Upper lobe of left lung (tissue), 6 donors: ENCODE measurements at regions not wholly inside any gene's neighbourhood (a gene's known extent, or its start where the extent isn't known, plus 50 kb on each side); places are given as distances from the start of the nearest gene placed in this dataset.
"Not testable (repeated sequence)": the region's sequence is repeated elsewhere in the genome, so short reads cannot be mapped to it uniquely, and the experiment has no call there.

ENCODE experiments used
- ATAC-seq, 2 donors: fragments of 200-7000 bp; cut with Tn5 transposase; one replicate each; pipeline ENCODE4 v1.9.1; 2022; ENCODE audit warnings: mild to moderate bottlenecking in 2 of 2, moderate library complexity in 2 of 2; ENCODE audit not compliant: low FRiP score in 2 of 2
- DNase-seq, 2 donors: peaks; one replicate each; pipeline ENCODE4 v3.0.0-alpha.2; 2019 to 2020
- H3K27ac ChIP-seq, 4 donors: fragments of 200-600 bp; sonication (generic); one replicate each; pipeline ENCODE4 v1.5.1; 2016 to 2019
- H3K27me3 ChIP-seq, 4 donors: fragments of 200-600 bp; sonication (generic); one replicate each; pipeline ENCODE4 v1.5.1; 2017 to 2019
- H3K36me3 ChIP-seq, 4 donors: fragments of 200-600 bp; sonication (generic); one replicate each; pipeline ENCODE4 v1.5.1; 2016 to 2019
- H3K4me1 ChIP-seq, 4 donors: fragments of 200-600 bp; sonication (generic); one replicate each; pipeline ENCODE4 v1.5.1; 2018 to 2019
- H3K4me3 ChIP-seq, 4 donors: fragments of 200-600 bp; sonication (generic); one replicate each; pipeline ENCODE4 v1.5.1; 2017 to 2019; ENCODE audit warnings: mild to moderate bottlenecking in 2 of 4, moderate library complexity in 1 of 4
- H3K9me3 ChIP-seq, 4 donors: fragments of 200-600 bp; sonication (generic); one replicate each; pipeline ENCODE4 v1.5.1; 2018 to 2019
- CTCF ChIP-seq, 6 experiments: fragments of 450-650 bp in 4 of 6; fragments of 200-600 bp in 2 of 6; sonication (generic) in 2 of 6; IDR thresholded peaks; one replicate each; pipeline ENCODE4 v1.5.1; 2016 to 2019; ENCODE audit warnings: antibody characterized with exemption in 6 of 6
- EP300 ChIP-seq, 4 donors: sonication (generic); formaldehyde crosslinking; IDR thresholded peaks; one replicate each; pipeline ENCODE4 v1.5.1; 2017; ENCODE audit warnings: antibody characterized with exemption in 4 of 4, control low read depth in 2 of 4
- POLR2A ChIP-seq, 4 donors: fragments of 450-650 bp; IDR thresholded peaks; one replicate each; pipeline ENCODE4 v1.5.1; 2016 to 2017; ENCODE audit warnings: antibody characterized with exemption in 4 of 4, mild to moderate bottlenecking in 2 of 4
- POLR2AphosphoS5 ChIP-seq, 2 donors: sonication (generic); formaldehyde crosslinking; IDR thresholded peaks; one replicate each; pipeline ENCODE4 v1.5.1; 2017; ENCODE audit warnings: antibody characterized with exemption in 2 of 2
- WGBS, 2 donors: methylation state at CpG; one replicate each; pipeline ENCODE4 v1.1.5; 2017 to 2018; 5-methylcytosine and 5-hydroxymethylcytosine counted together
- donor health status: DM: no; HTN: no; CAD: no; lungs with moderate emphysema.
- donor health status: DM: no; HTN: yes; CAD: no; lungs with severe emphysema.

- ATAC-seq (no peak), DNase-seq (no peak)
- Histone ChIP-seq H3K27me3 (no peaks in the 10 kb centered on the region), H3K27ac (no peak overlapping the region), H3K4me1 (no peaks in the 10 kb centered on the region), H3K36me3 (no peaks in the 10 kb centered on the region), H3K9me3 (no peaks in the 10 kb centered on the region), H3K4me3 (no peak overlapping the region)
- no peak for TF ChIP-seq CTCF (IDR thresholded peaks at IDR 0.05)
- TF ChIP-seq POLR2A (IDR thresholded peaks at IDR 0.05) = no peak
- TF ChIP-seq POLR2AphosphoS5 (IDR thresholded peaks at IDR 0.05) = no peak
- no peak for TF ChIP-seq EP300 (IDR thresholded peaks at IDR 0.05)
- WGBS, 2 donors = 83 to 86% methylated on average over 3 of the region's 3 CpGs
These were observed 243.5 kb downstream of the MAT2B start for GRCh38 chr5:163748934-163749333.

- H3K4me1 ChIP-seq, H3K9me3 ChIP-seq, DNase-seq, H3K4me3 ChIP-seq, H3K36me3 ChIP-seq, ATAC-seq, H3K27me3 ChIP-seq, H3K27ac ChIP-seq: not testable (repeated sequence)
- 85 to 91% methylated on average over 10 of the region's 10 CpGs for WGBS, 2 donors
These were observed 245.0 kb downstream of the MAT2B start for GRCh38 chr5:163750415-163750814.

- WGBS, 2 donors = 88 to 90% methylated on average over 1 of the region's 1 CpG
- H3K27ac ChIP-seq = no peak overlapping the region
- H3K9me3 ChIP-seq = no peaks in the 10 kb centered on the region
- H3K36me3 ChIP-seq = no peaks in the 10 kb centered on the region
- H3K4me1 ChIP-seq = peaks cover 0 to 4% (median 0%) of the 10 kb centered on the region in 4 donors
- no peaks in the 10 kb centered on the region for H3K27me3 ChIP-seq
- no peak overlapping the region for H3K4me3 ChIP-seq
- no peak for DNase-seq
- TF ChIP-seq CTCF (IDR thresholded peaks at IDR 0.05) (no peak), POLR2AphosphoS5 (IDR thresholded peaks at IDR 0.05) (no peak), POLR2A (IDR thresholded peaks at IDR 0.05) (no peak), EP300 (IDR thresholded peaks at IDR 0.05) (no peak)
- no peak for ATAC-seq
These were observed 250.1 kb downstream of the MAT2B start for GRCh38 chr5:163755505-163755904.

GRCh38 chr5:163756170-163756569, 250.8 kb downstream of the MAT2B start:
- no peaks in the 10 kb centered on the region for H3K36me3 ChIP-seq
- ATAC-seq (no peak), DNase-seq (no peak)
- H3K9me3 ChIP-seq = no peaks in the 10 kb centered on the region
- no peaks in the 10 kb centered on the region for H3K27me3 ChIP-seq
- WGBS, 2 donors = 56 to 76% methylated on average over 2 of the region's 2 CpGs
- H3K27ac ChIP-seq = no peak overlapping the region
- TF ChIP-seq EP300 (IDR thresholded peaks at IDR 0.05) (no peak), POLR2A (IDR thresholded peaks at IDR 0.05) (no peak), CTCF (IDR thresholded peaks at IDR 0.05) (no peak), POLR2AphosphoS5 (IDR thresholded peaks at IDR 0.05) (no peak)
- no peak overlapping the region for H3K4me3 ChIP-seq
- peaks cover 0 to 4% (median 0%) of the 10 kb centered on the region in 4 donors for H3K4me1 ChIP-seq

- Histone ChIP-seq H3K4me3 (no peak overlapping the region), H3K9me3 (no peaks in the 10 kb centered on the region), H3K27ac (no peak overlapping the region), H3K36me3 (no peaks in the 10 kb centered on the region), H3K4me1 (peaks cover 0 to 4% (median 0%) of the 10 kb centered on the region in 4 donors), H3K27me3 (no peaks in the 10 kb centered on the region)
- 69% methylated on average over 5 of the region's 5 CpGs for WGBS, 2 donors
- TF ChIP-seq EP300 (IDR thresholded peaks at IDR 0.05) (no peak), CTCF (IDR thresholded peaks at IDR 0.05) (no peak), POLR2A (IDR thresholded peaks at IDR 0.05) (no peak), POLR2AphosphoS5 (IDR thresholded peaks at IDR 0.05) (no peak)
- ATAC-seq (no peak), DNase-seq (no peak)
These were observed 251.9 kb downstream of the MAT2B start for GRCh38 chr5:163757344-163757743.
